GM12878 (cell line): ENCODE measurements at regions not wholly inside any gene's neighbourhood (a gene's known extent, or its start where the extent isn't known, plus 50 kb on each side); places are given as distances from the start of the nearest gene placed in this dataset.
A peak's percentile ranks its signal among the peaks of the same experiment; 100 is the strongest.

Experiments used
- ATAC-seq: fragments of 200-7000 bp; cut with Tn5 transposase; 3 replicates; pipeline ENCODE4 v1.9.1; 2020; ENCODE audit warnings: mild to moderate bottlenecking, moderate library complexity
- BruUV-seq: library from RNA; stranded (reverse); fragments of 400-500 nt; replicated peaks from 2 replicates; lab custom pipeline; 2021; lab: Mats Ljungman, UMichigan
- CTCF ChIA-PET: fragments of 300-600 bp; sonication (Branson Sonifier 250); formaldehyde crosslinking; extraction: SDS; loops from one replicate; lab custom pipeline; 2021; ENCODE audit warnings: inconsistent platforms; lab: Yijun Ruan, JAX
- POLR2A ChIA-PET: fragments of 350-600 bp; formaldehyde crosslinking; extraction: SDS; loops from one replicate; lab custom pipeline; 2021; ENCODE audit warnings: inconsistent platforms; lab: Charles Lee
- RAD21 ChIA-PET: fragments of 300-600 bp; sonication (Branson Sonifier 250); formaldehyde crosslinking; loops from one replicate; lab custom pipeline; 2023; ENCODE audit warnings: antibody characterized with exemption; ENCODE audit not compliant: unreplicated experiment; lab: Charles Lee
- SMC1A ChIA-PET: fragments of 300-600 bp; sonication (Branson Sonifier 250); formaldehyde crosslinking; loops from one replicate; lab custom pipeline; 2023; ENCODE audit not compliant: unreplicated experiment, uncharacterized antibody; lab: Charles Lee
- DNase-seq: peaks from one replicate; pipeline ENCODE4 v3.0.0-alpha.2; 2011; ENCODE audit warnings: low read depth, low spot score
- FAIRE-seq: peaks from 3 replicates; lab custom pipeline; 2011; peaks lifted over from hg19 to GRCh38; lab: Jason Lieb, UNC
- H2AFZ ChIP-seq: 2 replicates; pipeline ENCODE4 v1.6.0; 2011; ENCODE audit warnings: low read depth, low read length, control low read depth; ENCODE audit not compliant: control insufficient read depth
- H3K27ac ChIP-seq: 2 replicates; pipeline ENCODE4 v1.5.1; 2011; ENCODE audit warnings: control low read depth; ENCODE audit not compliant: control insufficient read depth, insufficient read depth
- H3K27me3 ChIP-seq, 2 experiments: replicated peaks in 1 of 2; 2 replicates each; pipeline versions ENCODE4 v1.6.0 to v1.6.1; 2011; ENCODE audit warnings: low read length in 1 of 2; ENCODE audit not compliant: control insufficient read depth in 2 of 2, insufficient read depth in 2 of 2
- H3K36me3 ChIP-seq, 2 experiments: 2 replicates each; pipeline ENCODE4 v1.5.1; 2011; ENCODE audit warnings: low read length in 1 of 2; ENCODE audit not compliant: control insufficient read depth in 2 of 2, insufficient read depth in 2 of 2
- H3K4me1 ChIP-seq: 2 replicates; pipeline ENCODE4 v1.6.1; 2011; ENCODE audit warnings: mild to moderate bottlenecking, low read length, moderate library complexity, mixed read lengths; ENCODE audit not compliant: control insufficient read depth, insufficient read depth
- H3K4me2 ChIP-seq: 2 replicates; pipeline ENCODE4 v1.6.0; 2011; ENCODE audit warnings: control low read depth; ENCODE audit not compliant: control insufficient read depth, insufficient read depth
- H3K4me3 ChIP-seq: fragments of 200-600 bp; sonication (generic); 2 replicates; pipeline ENCODE4 v1.5.1; 2016
- H3K79me2 ChIP-seq: 2 replicates; pipeline ENCODE4 v1.6.0; 2011; ENCODE audit warnings: low read length; ENCODE audit not compliant: control insufficient read depth, insufficient read depth
- H3K9ac ChIP-seq: 2 replicates; pipeline ENCODE4 v1.8.0; 2011; ENCODE audit warnings: low read length, control low read depth, mixed read lengths; ENCODE audit not compliant: control insufficient read depth, insufficient read depth
- H3K9me3 ChIP-seq: replicated peaks from 3 replicates; pipeline ENCODE4 v1.5.1; 2011; ENCODE audit warnings: mild to moderate bottlenecking, low read length; ENCODE audit not compliant: control insufficient read depth, insufficient read depth
- H4K20me1 ChIP-seq: 2 replicates; pipeline ENCODE4 v1.6.0; 2011; ENCODE audit not compliant: control insufficient read depth, insufficient read depth
- ASH2L ChIP-seq: fragments of 300-600, 200-600 bp; sonication (generic); IDR thresholded peaks from 2 replicates; pipeline ENCODE4 v1.6.1; 2017; ENCODE audit warnings: low read depth, mild to moderate bottlenecking, borderline replicate concordance
- ATF7 ChIP-seq: fragments of 450-650 bp; IDR thresholded peaks from 2 replicates; pipeline ENCODE4 v1.6.1; 2016; ENCODE audit warnings: low read depth, mild to moderate bottlenecking
- GATAD2B ChIP-seq: fragments of 450-650 bp; conservative IDR thresholded peaks from 2 replicates; pipeline ENCODE4 v1.6.1; 2017; ENCODE audit warnings: low read depth, mild to moderate bottlenecking, moderate library complexity
- KAT2A ChIP-seq: conservative IDR thresholded peaks from 2 replicates; pipeline ENCODE4 v1.6.1; 2011; ENCODE audit warnings: low read depth, low read length; ENCODE audit not compliant: control insufficient read depth
- MEF2A ChIP-seq: IDR thresholded peaks from 2 replicates; pipeline ENCODE4 v1.6.1; 2011; ENCODE audit warnings: low read depth, mild to moderate bottlenecking, low read length, moderate library complexity; ENCODE audit not compliant: insufficient read depth
- NBN ChIP-seq: fragments of 450-650 bp; IDR thresholded peaks from 2 replicates; pipeline ENCODE4 v1.6.1; 2016
- NFXL1 ChIP-seq: fragments of 450-650 bp; IDR thresholded peaks from 2 replicates; pipeline ENCODE4 v1.6.1; 2017; ENCODE audit warnings: antibody characterized with exemption, mild to moderate bottlenecking, borderline replicate concordance
- NR2C2 ChIP-seq: IDR thresholded peaks from 2 replicates; pipeline ENCODE4 v1.6.1; 2011; ENCODE audit warnings: borderline replicate concordance, low read depth; ENCODE audit not compliant: control insufficient read depth, insufficient read length
- POLR2AphosphoS2 ChIP-seq: IDR thresholded peaks from 2 replicates; pipeline ENCODE4 v1.6.1; 2011; ENCODE audit warnings: low read depth, mild to moderate bottlenecking, low read length, improper control_type of control experiment, moderate library complexity
- RFX5 ChIP-seq: IDR thresholded peaks from 2 replicates; pipeline ENCODE4 v1.6.1; 2011; ENCODE audit warnings: low read depth, low read length, improper control_type of control experiment
- SIN3A ChIP-seq: IDR thresholded peaks from 2 replicates; pipeline ENCODE4 v1.6.1; 2012; ENCODE audit warnings: low read depth, low read length, improper control_type of control experiment
- SUPT20H ChIP-seq: IDR thresholded peaks from 2 replicates; pipeline ENCODE4 v1.6.1; 2011; ENCODE audit warnings: low read depth, mild to moderate bottlenecking, low read length, moderate library complexity, borderline replicate concordance; ENCODE audit not compliant: control insufficient read depth
- TARDBP ChIP-seq: IDR thresholded peaks from 2 replicates; pipeline ENCODE4 v1.6.1; 2016; ENCODE audit warnings: borderline replicate concordance
- YY1 ChIP-seq: IDR thresholded peaks from 2 replicates; pipeline ENCODE4 v1.6.1; 2011; ENCODE audit warnings: low read depth, mild to moderate bottlenecking, low read length
- ZNF384 ChIP-seq: IDR thresholded peaks from 2 replicates; pipeline ENCODE4 v1.6.1; 2012; ENCODE audit warnings: low read depth, mild to moderate bottlenecking, low read length, improper control_type of control experiment, borderline replicate concordance
- WGBS: methylation state at CpG from one replicate; pipeline ENCODE4 v1.1.6; 2016; ENCODE audit warnings: low lambda C conversion rate; ENCODE audit not compliant: insufficient replicate concordance, insufficient coverage; ENCODE audit errors: missing lambda C conversion rate; 5-methylcytosine and 5-hydroxymethylcytosine counted together
- in situ Hi-C: fragments of 300-500 bp; cut with MboI; formaldehyde crosslinking; loops from 9 replicates; pipeline ENCODE4 v1.14.3; 2018; ENCODE audit warnings: mixed read lengths
- intact Hi-C: fragments of 100-400 bp; cut with micrococcal nuclease; formaldehyde crosslinking; loops from one replicate; pipeline ENCODE4 v1.14.2; 2022; ENCODE audit not compliant: unreplicated experiment
- TF ChIP-seq, protein P1 (sequence below): IDR thresholded peaks from 2 replicates; pipeline ENCODE4 v1.6.1; 2012; ENCODE audit warnings: low read length, inconsistent platforms
- TF ChIP-seq, protein P2 (sequence below): IDR thresholded peaks from 2 replicates; pipeline ENCODE4 v1.6.1; 2011; ENCODE audit warnings: low read depth, low read length, improper control_type of control experiment, borderline replicate concordance
- TF ChIP-seq, protein P3 (sequence below): fragments of 450-650 bp; formaldehyde crosslinking; IDR thresholded peaks from 2 replicates; pipeline ENCODE4 v1.4.0; 2022; ENCODE audit warnings: mild to moderate bottlenecking, moderate library complexity
- TF ChIP-seq, protein P4 (sequence below), 3 experiments: IDR thresholded peaks in 2 of 3; conservative IDR thresholded peaks in 1 of 3; 2 replicates each; pipeline ENCODE4 v1.5.1; 2011; ENCODE audit warnings: low read depth in 3 of 3, low read length in 3 of 3, mild to moderate bottlenecking in 3 of 3, control low read depth in 2 of 3, moderate library complexity in 2 of 3, inconsistent platforms in 1 of 3, mixed read lengths in 1 of 3; ENCODE audit not compliant: control insufficient read depth in 2 of 3, insufficient read depth in 1 of 3; ENCODE audit errors: extremely low read depth in 1 of 3

DNA sequence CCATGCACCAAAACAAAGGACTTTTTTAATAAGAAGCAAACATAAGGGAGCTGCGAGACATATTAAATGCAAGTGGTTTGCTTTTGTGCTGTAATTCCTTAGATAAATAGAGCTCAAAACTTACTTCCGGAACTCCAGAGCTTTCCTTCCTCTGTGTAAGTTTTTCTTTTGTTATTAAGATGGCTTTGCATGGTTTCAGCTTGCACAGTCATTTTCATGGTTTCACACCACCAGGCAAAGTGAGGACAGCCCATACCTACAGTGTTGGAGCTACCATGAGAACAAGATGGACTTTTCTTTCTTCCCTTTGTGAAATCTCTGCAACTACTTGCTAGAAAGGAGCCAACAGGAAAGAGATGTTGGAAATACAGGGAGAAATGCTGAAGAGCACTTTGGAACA lies 368.0 kb downstream of the SETD4 start:
- intact Hi-C loops (no loop called here), in situ Hi-C loops (no loop called here)
- DNase-seq, result no peak
- RAD21 ChIA-PET, result no interaction called here
- BruUV-seq, result no TSS peak
- no peaks in the 10 kb centered on the region for H3K36me3 ChIP-seq
- CTCF ChIA-PET, result no interaction called here
- H3K4me2 ChIP-seq, result 0 out of 2 replicates have a peak overlapping the region, but pooled peaks have one; percentile 12
- SMC1A ChIA-PET, result no interaction called here
- H3K27me3 ChIP-seq, result peaks cover 0 to 2% of the 10 kb centered on the region in 2 experiments; a peak in 2 of 4 replicates
- POLR2A ChIA-PET, result no interaction called here
- no peaks in the 10 kb centered on the region for H3K4me1 ChIP-seq
- H3K79me2 ChIP-seq, result no peaks in the 10 kb centered on the region
- no peaks in the 10 kb centered on the region; the same call in 2 of the 3 replicates for H3K9me3 ChIP-seq
- H4K20me1 ChIP-seq, result no peaks in the 10 kb centered on the region
- TF ChIP-seq, protein P1, sequence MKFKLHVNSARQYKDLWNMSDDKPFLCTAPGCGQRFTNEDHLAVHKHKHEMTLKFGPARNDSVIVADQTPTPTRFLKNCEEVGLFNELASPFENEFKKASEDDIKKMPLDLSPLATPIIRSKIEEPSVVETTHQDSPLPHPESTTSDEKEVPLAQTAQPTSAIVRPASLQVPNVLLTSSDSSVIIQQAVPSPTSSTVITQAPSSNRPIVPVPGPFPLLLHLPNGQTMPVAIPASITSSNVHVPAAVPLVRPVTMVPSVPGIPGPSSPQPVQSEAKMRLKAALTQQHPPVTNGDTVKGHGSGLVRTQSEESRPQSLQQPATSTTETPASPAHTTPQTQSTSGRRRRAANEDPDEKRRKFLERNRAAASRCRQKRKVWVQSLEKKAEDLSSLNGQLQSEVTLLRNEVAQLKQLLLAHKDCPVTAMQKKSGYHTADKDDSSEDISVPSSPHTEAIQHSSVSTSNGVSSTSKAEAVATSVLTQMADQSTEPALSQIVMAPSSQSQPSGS, result no peak
- TF ChIP-seq SUPT20H (no peak), GATAD2B (no peak), ATF7 (no peak), RFX5 (no peak), SIN3A (no peak), TARDBP (no peak), KAT2A (no peak), NFXL1 (no peak), NBN (no peak), NR2C2 (no peak), MEF2A (no peak), YY1 (no peak), ZNF384 (no peak), ASH2L (no peak), POLR2AphosphoS2 (no peak)
- TF ChIP-seq, protein P2, sequence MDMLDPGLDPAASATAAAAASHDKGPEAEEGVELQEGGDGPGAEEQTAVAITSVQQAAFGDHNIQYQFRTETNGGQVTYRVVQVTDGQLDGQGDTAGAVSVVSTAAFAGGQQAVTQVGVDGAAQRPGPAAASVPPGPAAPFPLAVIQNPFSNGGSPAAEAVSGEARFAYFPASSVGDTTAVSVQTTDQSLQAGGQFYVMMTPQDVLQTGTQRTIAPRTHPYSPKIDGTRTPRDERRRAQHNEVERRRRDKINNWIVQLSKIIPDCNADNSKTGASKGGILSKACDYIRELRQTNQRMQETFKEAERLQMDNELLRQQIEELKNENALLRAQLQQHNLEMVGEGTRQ, result no peak
- TF ChIP-seq, protein P3, sequence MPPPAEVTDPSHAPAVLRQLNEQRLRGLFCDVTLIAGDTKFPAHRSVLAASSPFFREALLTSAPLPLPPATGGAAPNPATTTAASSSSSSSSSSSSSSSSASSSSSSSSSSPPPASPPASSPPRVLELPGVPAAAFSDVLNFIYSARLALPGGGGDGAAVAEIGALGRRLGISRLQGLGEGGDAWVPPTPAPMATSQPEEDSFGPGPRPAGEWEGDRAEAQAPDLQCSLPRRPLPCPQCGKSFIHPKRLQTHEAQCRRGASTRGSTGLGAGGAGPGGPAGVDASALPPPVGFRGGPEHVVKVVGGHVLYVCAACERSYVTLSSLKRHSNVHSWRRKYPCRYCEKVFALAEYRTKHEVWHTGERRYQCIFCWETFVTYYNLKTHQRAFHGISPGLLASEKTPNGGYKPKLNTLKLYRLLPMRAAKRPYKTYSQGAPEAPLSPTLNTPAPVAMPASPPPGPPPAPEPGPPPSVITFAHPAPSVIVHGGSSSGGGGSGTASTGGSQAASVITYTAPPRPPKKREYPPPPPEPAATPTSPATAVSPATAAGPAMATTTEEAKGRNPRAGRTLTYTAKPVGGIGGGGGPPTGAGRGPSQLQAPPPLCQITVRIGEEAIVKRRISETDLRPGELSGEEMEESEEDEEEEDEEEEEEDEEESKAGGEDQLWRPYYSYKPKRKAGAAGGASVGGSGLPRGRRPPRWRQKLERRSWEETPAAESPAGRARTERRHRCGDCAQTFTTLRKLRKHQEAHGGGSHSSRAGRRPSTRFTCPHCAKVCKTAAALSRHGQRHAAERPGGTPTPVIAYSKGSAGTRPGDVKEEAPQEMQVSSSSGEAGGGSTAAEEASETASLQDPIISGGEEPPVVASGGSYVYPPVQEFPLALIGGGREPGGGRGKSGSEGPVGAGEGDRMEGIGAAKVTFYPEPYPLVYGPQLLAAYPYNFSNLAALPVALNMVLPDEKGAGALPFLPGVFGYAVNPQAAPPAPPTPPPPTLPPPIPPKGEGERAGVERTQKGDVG (CRISPR knock-in tag), result no peak
- TF ChIP-seq, protein P4, sequence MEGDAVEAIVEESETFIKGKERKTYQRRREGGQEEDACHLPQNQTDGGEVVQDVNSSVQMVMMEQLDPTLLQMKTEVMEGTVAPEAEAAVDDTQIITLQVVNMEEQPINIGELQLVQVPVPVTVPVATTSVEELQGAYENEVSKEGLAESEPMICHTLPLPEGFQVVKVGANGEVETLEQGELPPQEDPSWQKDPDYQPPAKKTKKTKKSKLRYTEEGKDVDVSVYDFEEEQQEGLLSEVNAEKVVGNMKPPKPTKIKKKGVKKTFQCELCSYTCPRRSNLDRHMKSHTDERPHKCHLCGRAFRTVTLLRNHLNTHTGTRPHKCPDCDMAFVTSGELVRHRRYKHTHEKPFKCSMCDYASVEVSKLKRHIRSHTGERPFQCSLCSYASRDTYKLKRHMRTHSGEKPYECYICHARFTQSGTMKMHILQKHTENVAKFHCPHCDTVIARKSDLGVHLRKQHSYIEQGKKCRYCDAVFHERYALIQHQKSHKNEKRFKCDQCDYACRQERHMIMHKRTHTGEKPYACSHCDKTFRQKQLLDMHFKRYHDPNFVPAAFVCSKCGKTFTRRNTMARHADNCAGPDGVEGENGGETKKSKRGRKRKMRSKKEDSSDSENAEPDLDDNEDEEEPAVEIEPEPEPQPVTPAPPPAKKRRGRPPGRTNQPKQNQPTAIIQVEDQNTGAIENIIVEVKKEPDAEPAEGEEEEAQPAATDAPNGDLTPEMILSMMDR (IDR thresholded peaks at IDR 0.05 in 2 of 3, conservative IDR thresholded peaks at IDR 0.05 in 1 of 3; ENCODE audit: control insufficient read depth in 2 of 3, extremely low read depth in 1 of 3, insufficient read depth in 1 of 3, low read depth in 3 of 3, low read length in 3 of 3), result no peak
- TF ChIP-seq, all 136 proteins: peak for 0
- FAIRE-seq (no peak), ATAC-seq (peak; percentile 48)
- no peak overlapping the region for H2AFZ ChIP-seq
- H3K27ac ChIP-seq, result no peak overlapping the region
- WGBS, result 32% methylated on average over 2 of the region's 2 CpGs
- H3K4me3 ChIP-seq, result no peak overlapping the region
- no peak overlapping the region for H3K9ac ChIP-seq
